ENCODE measurements at regions not wholly inside any gene's neighbourhood (a gene's known extent, or its start where the extent isn't known, plus 50 kb on each side); places are given as distances from the start of the nearest gene placed in this dataset.

DNA sequence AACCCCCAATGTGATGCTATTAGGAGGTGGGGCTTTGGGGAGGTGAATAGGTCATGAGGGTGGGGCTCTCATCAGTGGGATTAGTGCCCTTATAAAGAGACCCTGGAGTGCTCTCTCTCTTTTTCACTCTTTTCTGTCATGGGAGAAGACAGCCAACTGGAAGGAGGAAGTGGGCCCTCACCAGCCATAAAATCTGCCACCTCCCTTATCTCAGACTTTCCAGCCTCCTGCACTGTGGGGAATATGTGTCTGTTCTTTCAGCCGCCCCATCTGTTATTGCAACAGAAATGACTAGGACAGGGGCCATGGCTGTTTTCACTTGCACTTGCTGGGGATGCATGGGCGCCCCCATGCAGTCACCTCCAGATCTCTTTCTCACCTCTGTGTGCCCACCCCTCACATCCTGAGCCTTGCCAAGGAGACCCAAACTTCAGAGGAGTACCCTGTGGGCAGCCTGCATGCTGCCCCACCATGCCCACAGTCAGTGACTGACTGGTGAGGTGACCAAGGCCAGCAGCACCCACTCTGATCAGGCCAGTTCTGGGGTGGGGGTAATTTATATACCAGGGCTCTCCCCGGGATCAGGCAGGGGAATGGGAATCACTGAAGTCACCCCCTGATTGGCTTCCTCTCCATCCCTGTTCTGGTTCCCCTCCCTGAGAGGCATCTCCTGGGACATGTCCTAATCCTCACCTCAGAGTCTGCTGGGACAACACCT is 118.4 kb downstream of the ANKRD60 start:
- no peaks in the 10 kb centered on the region for H3K36me3 Mint-ChIP-seq (ENCODE audit: low read depth)

DNA sequence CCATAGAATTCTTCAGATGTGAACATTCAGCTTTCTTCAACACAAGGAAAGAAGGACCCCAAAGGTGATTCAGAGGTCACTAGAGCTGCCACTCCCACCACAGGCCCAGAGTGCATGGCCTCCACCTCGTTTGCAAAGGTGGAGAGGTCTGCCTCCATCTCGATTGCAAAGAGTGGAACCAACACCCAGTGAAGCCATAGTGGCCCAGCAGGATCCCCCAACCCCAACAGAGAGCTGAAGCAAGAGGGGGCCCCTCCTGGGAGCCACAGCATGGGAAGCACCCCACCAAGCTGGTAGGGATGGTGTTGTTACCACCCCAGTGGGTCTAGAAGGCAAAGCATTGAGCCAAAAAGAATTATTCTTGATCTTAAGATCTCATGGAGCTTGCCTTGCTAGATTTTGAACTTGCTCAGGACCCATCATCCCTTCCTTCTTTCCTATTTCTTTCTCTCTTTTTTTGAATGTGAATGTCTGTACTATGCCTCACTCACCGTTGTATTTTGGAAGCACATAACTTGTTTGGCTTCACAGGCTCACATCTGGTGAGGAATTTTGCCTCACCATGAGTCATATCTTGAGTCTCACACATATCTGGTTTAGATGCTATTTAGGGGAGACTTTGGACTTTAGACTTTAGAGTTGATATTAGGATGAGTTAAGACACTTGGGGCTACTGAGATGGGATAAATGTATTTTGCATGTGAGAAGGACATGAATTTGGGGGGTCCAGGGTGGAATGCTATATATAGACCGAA is 119.2 kb downstream of the ANKRD60 start:
- H3K27ac ChIP-seq (ENCODE audit: low read depth, low read length) = no peak overlapping the region
- H3K4me1 ChIP-seq (ENCODE audit: control insufficient read depth, insufficient read depth, low read length) = no peaks in the 10 kb centered on the region
- peaks cover 6% of the 10 kb centered on the region for H3K9me3 ChIP-seq (ENCODE audit: control insufficient read depth, low read length)
- no peak for DNase-seq
- H3K4me3 ChIP-seq (ENCODE audit: low read length) = no peak overlapping the region
- H3K9ac ChIP-seq (ENCODE audit: extremely low read depth, low read length, poor library complexity, severe bottlenecking) = no peak overlapping the region
- Mint-ChIP-seq H3K4me3 (no peak overlapping the region), H3K9me3 (peaks cover 8% of the 10 kb centered on the region), H3K27me3 (ENCODE audit: insufficient read depth) (peaks cover 20% of the 10 kb centered on the region), H3K4me1 (no peaks in the 10 kb centered on the region), H3K36me3 (ENCODE audit: low read depth) (no peaks in the 10 kb centered on the region), H3K27ac (no peak overlapping the region)
- H3K36me3 ChIP-seq (ENCODE audit: control insufficient read depth, insufficient read depth, low read length) = no peaks in the 10 kb centered on the region
- 80 to 100% methylated on average over 1 to 4 of the region's 4 CpGs for WGBS, 2 experiments (ENCODE audit: insufficient coverage in 1 of 2, insufficient read length in 1 of 2)
- no peaks in the 10 kb centered on the region for H3K27me3 ChIP-seq (ENCODE audit: control insufficient read depth, insufficient read depth, low read length, poor library complexity, severe bottlenecking)
- TF ChIP-seq, protein P1, sequence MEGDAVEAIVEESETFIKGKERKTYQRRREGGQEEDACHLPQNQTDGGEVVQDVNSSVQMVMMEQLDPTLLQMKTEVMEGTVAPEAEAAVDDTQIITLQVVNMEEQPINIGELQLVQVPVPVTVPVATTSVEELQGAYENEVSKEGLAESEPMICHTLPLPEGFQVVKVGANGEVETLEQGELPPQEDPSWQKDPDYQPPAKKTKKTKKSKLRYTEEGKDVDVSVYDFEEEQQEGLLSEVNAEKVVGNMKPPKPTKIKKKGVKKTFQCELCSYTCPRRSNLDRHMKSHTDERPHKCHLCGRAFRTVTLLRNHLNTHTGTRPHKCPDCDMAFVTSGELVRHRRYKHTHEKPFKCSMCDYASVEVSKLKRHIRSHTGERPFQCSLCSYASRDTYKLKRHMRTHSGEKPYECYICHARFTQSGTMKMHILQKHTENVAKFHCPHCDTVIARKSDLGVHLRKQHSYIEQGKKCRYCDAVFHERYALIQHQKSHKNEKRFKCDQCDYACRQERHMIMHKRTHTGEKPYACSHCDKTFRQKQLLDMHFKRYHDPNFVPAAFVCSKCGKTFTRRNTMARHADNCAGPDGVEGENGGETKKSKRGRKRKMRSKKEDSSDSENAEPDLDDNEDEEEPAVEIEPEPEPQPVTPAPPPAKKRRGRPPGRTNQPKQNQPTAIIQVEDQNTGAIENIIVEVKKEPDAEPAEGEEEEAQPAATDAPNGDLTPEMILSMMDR (conservative IDR thresholded peaks at IDR 0.05) = no peak

More for the DNA sequence above, 118.4 kb downstream of the ANKRD60 start:
- H3K27ac ChIP-seq (ENCODE audit: low read depth, low read length) = no peak overlapping the region
- 93 to 100% methylated on average over 2 to 3 of the region's 3 CpGs for WGBS, 2 experiments (ENCODE audit: insufficient coverage in 1 of 2, insufficient read length in 1 of 2)
- no peaks in the 10 kb centered on the region for H3K36me3 ChIP-seq (ENCODE audit: control insufficient read depth, insufficient read depth, low read length)
- Mint-ChIP-seq H3K4me3 (no peak overlapping the region), H3K4me1 (no peaks in the 10 kb centered on the region), H3K27ac (no peak overlapping the region), H3K9me3 (peaks cover 8% of the 10 kb centered on the region), H3K27me3 (ENCODE audit: insufficient read depth) (peaks cover 23% of the 10 kb centered on the region)
- no peaks in the 10 kb centered on the region for H3K27me3 ChIP-seq (ENCODE audit: control insufficient read depth, insufficient read depth, low read length, poor library complexity, severe bottlenecking)
- no peak overlapping the region for H3K4me3 ChIP-seq (ENCODE audit: low read length)
- H3K4me1 ChIP-seq (ENCODE audit: control insufficient read depth, insufficient read depth, low read length) = no peaks in the 10 kb centered on the region
- peaks cover 6% of the 10 kb centered on the region for H3K9me3 ChIP-seq (ENCODE audit: control insufficient read depth, low read length)
- DNase-seq = no peak
- H3K9ac ChIP-seq (ENCODE audit: extremely low read depth, low read length, poor library complexity, severe bottlenecking) = no peak overlapping the region
- TF ChIP-seq, protein P1 (conservative IDR thresholded peaks at IDR 0.05) = no peak

DNA sequence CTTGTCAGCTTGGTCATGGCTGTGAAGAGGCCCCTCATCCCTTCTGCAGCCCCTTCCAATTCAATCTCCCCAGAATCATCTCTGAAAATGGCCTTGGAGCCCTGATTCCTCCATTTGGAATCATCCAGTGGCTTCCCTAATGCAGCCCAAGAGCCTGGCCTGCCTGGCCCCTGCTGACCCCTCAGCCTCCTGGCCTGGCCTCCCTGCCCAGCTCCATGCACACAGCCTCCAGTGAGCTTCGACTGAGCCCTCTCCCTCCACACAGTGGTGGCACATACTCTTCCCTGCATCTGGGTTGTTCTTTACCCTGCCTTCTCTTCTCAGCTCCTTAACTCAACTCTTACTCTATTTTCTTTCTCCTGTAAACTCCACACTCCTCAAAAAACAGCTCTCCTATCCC is 120.9 kb downstream of the ANKRD60 start:
- no peaks in the 10 kb centered on the region for H3K27me3 ChIP-seq (ENCODE audit: control insufficient read depth, insufficient read depth, low read length, poor library complexity, severe bottlenecking)
- H3K36me3 ChIP-seq (ENCODE audit: control insufficient read depth, insufficient read depth, low read length) = no peaks in the 10 kb centered on the region
- Mint-ChIP-seq H3K36me3 (ENCODE audit: low read depth) (no peaks in the 10 kb centered on the region), H3K4me1 (no peaks in the 10 kb centered on the region), H3K27me3 (ENCODE audit: insufficient read depth) (peaks cover 12% of the 10 kb centered on the region), H3K9me3 (peaks cover 8% of the 10 kb centered on the region), H3K4me3 (no peak overlapping the region), H3K27ac (no peak overlapping the region)
- 88% methylated on average over 1 of the region's 1 CpG; no CpG with 5 or more reads in 1 of the 2 experiments for WGBS, 2 experiments (ENCODE audit: insufficient coverage in 1 of 2, insufficient read length in 1 of 2)
- TF ChIP-seq, protein P1 (conservative IDR thresholded peaks at IDR 0.05) = no peak
- H3K27ac ChIP-seq (ENCODE audit: low read depth, low read length) = no peak overlapping the region
- no peaks in the 10 kb centered on the region for H3K4me1 ChIP-seq (ENCODE audit: control insufficient read depth, insufficient read depth, low read length)
- H3K4me3 ChIP-seq (ENCODE audit: low read length) = no peak overlapping the region
- H3K9ac ChIP-seq (ENCODE audit: extremely low read depth, low read length, poor library complexity, severe bottlenecking) = no peak overlapping the region
- peaks cover 6% of the 10 kb centered on the region for H3K9me3 ChIP-seq (ENCODE audit: control insufficient read depth, low read length)
- no peak for DNase-seq

All from endodermal cell (in vitro differentiated cells).